Brain microvascular endothelial cell (primary cell): ENCODE measurements at regions not wholly inside any gene's neighbourhood (a gene's known extent, or its start where the extent isn't known, plus 50 kb on each side); places are given as distances from the start of the nearest gene placed in this dataset.

ENCODE experiments used
- DNase-seq: peaks from one replicate; pipeline ENCODE4 v3.0.0-alpha.2; 2020
- H3K27ac ChIP-seq: fragments of 250-450 bp; sonication (Bioruptor Pico); 2 replicates; pipeline ENCODE4 v1.5.1; 2020; ENCODE audit warnings: mild to moderate bottlenecking, moderate library complexity
- H3K27me3 ChIP-seq: fragments of 250-450 bp; sonication (Bioruptor Pico); replicated peaks from 2 replicates; pipeline ENCODE4 v1.5.1; 2020; ENCODE audit warnings: mild to moderate bottlenecking
- H3K36me3 ChIP-seq: fragments of 250-450 bp; sonication (Bioruptor Pico); replicated peaks from 2 replicates; pipeline ENCODE4 v1.5.1; 2020; ENCODE audit warnings: mild to moderate bottlenecking
- H3K4me3 ChIP-seq: 2 replicates; pipeline ENCODE4 v1.5.1; 2011; ENCODE audit warnings: low read depth, mild to moderate bottlenecking, control low read depth, low read length, moderate library complexity
- in situ Hi-C: cut with HindIII; loops from 2 replicates; pipeline ENCODE4 v1.10.0; 2017; ENCODE audit warnings: low sequenced_read_pairs, low pct_ligation_motif_present
- TF ChIP-seq, protein P1 (sequence below): IDR thresholded peaks from 2 replicates; pipeline ENCODE4 v1.5.1; 2011; ENCODE audit warnings: low read depth, mild to moderate bottlenecking, moderate library complexity, low read length, control low read depth, inconsistent platforms; ENCODE audit errors: missing control alignments

DNA sequence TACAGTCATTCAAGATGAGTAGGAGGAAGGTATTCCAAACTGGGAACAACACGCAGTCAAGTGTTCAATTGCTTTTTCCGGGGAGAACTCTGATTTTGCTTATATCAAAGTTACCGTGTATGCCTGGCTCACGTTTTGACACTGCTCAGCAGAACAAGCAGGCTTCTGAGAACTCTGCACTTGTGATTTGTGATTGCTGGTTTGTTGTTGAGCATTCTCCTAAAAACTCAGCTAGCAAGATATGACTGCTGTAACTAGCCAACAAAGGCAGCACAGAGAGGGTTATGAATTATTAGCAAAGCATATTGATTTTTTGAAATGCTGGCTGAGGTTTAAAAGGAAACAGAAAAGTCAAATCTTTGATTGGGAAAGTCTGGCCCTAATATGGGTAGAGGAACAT is 151.7 kb downstream of the ZPLD1 start:
- Histone ChIP-seq H3K27me3 (no peaks in the 10 kb centered on the region), H3K4me3 (no peak overlapping the region), H3K27ac (no peak overlapping the region), H3K36me3 (no peaks in the 10 kb centered on the region)
- no peak for DNase-seq
- in situ Hi-C loops = no loop called here
- TF ChIP-seq, protein P1, sequence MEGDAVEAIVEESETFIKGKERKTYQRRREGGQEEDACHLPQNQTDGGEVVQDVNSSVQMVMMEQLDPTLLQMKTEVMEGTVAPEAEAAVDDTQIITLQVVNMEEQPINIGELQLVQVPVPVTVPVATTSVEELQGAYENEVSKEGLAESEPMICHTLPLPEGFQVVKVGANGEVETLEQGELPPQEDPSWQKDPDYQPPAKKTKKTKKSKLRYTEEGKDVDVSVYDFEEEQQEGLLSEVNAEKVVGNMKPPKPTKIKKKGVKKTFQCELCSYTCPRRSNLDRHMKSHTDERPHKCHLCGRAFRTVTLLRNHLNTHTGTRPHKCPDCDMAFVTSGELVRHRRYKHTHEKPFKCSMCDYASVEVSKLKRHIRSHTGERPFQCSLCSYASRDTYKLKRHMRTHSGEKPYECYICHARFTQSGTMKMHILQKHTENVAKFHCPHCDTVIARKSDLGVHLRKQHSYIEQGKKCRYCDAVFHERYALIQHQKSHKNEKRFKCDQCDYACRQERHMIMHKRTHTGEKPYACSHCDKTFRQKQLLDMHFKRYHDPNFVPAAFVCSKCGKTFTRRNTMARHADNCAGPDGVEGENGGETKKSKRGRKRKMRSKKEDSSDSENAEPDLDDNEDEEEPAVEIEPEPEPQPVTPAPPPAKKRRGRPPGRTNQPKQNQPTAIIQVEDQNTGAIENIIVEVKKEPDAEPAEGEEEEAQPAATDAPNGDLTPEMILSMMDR = no peak

DNA sequence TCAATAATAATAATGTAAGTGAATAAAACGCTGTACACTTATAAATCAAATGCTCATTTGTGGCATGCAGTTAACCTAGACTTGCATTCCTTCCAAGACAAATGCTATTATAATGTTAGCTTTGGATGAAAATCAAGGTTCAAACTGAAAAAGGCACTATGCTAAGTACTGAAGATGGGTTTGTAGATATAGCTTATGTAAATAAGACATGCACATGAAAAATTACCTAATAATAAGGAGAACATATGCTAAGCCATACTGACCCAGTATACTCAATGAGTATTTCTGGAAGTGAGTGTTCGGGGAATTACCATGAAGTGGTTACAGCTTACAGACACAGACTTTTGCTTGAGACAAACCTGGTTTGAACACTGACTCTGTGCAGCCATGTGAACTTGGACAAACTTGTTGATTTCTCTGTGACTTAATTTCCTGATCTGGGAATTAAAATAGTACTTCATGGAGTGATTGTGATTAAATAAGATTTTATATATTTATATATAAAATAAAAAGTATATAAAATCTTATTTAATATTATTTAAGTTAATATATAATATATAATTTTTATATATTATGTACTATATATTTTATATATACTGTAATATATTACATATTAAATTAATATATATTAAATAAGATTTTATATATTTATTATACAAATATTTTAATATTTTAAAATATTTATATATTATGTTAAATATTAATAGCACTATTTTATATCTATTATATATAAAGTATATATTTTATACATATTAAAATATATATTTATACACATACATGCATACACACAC is 159.2 kb downstream of the ZPLD1 start:
- H3K27me3 ChIP-seq = no peaks in the 10 kb centered on the region
- H3K4me3 ChIP-seq = no peak overlapping the region
- DNase-seq = no peak
- TF ChIP-seq, protein P1 = no peak
- H3K36me3 ChIP-seq = no peaks in the 10 kb centered on the region
- in situ Hi-C loops = no loop called here
- no peak overlapping the region for H3K27ac ChIP-seq

DNA sequence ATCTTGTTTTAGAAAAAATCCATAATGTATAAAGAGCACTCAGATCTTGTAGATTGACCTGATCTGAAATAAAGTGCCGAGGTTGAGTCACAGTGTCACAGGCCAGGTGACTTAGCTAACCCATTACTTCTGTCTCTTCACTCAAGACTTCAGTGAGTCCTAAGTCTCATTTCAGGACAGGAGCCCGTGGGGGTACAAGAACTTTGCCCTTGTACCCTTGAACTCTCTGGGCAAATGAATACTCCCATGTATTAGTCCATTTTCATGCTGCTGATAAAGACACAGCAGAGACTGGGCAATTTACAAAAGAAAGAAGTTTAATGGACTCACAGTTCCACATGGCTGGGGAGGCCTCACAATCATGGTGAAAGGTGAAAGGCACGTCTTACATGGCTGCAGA is 160.2 kb downstream of the ZPLD1 start:
- Histone ChIP-seq H3K4me3 (no peak overlapping the region), H3K36me3 (no peaks in the 10 kb centered on the region), H3K27me3 (no peaks in the 10 kb centered on the region), H3K27ac (no peak overlapping the region)
- TF ChIP-seq, protein P1 = no peak
- in situ Hi-C loops = no loop called here
- DNase-seq = no peak

DNA sequence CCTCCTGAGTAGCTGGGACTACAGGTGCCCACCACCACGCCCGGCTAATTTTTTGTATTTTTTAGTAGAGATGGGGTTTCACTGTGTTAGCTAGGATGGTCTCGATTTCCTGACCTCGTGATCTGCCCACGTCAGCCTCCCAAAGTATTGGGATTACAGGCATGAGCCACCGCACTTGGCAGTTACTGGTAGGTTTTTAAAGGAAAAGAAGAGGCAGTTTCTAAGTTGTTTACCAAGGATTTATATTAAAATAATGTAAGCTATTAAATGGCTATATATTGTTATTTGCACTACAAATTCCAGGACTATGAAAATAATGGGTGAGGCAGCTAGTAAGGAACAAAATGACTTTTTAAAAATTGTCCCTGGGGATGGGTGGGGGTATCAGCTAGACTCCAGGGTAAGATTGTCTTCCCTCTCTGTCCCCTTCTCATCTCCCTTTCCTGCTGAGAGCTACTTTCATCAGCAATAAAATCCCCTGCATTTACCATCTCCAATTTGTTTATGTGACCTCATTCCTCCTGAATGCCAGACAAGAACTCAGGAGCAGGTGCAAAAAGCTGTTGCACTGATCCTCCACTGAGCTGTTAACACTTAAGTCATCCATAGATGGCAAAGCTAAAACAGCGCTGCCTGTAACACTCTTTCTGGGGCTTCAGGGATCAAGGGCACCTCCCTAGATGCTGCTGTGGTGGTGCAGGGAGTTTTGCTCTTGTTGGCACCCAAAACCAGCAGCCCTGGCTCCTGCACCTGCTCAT is 165.2 kb downstream of the ZPLD1 start:
- no peak overlapping the region for H3K27ac ChIP-seq
- DNase-seq = no peak
- TF ChIP-seq, protein P1 = no peak
- in situ Hi-C loops = no loop called here
- H3K4me3 ChIP-seq = no peak overlapping the region
- H3K36me3 ChIP-seq = no peaks in the 10 kb centered on the region
- no peaks in the 10 kb centered on the region for H3K27me3 ChIP-seq

DNA sequence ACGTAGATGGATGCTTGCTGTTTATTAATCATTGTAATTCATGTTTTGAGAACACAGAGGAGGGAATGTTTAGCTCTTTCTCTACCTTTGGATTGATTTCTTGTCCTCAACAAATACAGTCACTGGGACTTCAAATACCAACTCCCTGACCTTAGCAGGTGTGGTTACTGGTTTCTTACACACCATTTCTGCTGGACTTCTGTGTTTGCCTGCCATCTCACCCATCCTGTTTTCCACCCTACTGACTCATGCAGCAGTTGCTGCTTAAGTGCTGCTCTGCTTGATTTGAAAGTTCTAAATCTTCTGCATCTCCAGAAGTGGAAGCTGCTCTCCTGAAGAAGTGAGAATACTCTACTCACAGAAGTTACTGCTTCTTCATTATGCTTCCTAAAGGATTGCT is 170.3 kb downstream of the ZPLD1 start:
- no peak overlapping the region for H3K4me3 ChIP-seq
- in situ Hi-C loops = no loop called here
- no peaks in the 10 kb centered on the region for H3K27me3 ChIP-seq
- no peak overlapping the region for H3K27ac ChIP-seq
- TF ChIP-seq, protein P1 = no peak
- DNase-seq = no peak
- no peaks in the 10 kb centered on the region for H3K36me3 ChIP-seq

DNA sequence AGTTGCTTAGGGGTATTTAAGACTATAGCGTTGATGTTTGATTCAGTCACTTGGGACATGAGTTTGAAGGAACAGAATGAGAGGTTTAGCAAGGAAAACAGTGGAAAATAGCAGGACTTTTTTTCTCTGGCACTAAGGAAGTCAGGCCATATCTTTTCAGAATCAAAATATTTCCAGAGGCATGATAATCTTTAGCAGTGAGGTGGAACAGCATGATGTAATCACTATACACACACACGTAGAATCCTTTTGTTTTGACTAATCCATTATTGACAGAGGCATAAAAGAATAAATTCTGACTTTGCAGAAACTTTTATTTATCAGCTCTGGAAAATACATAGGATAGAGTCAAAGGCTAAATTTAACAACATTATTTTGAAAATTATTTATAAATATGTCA is 174.1 kb downstream of the ZPLD1 start:
- Histone ChIP-seq H3K4me3 (no peak overlapping the region), H3K36me3 (no peaks in the 10 kb centered on the region), H3K27me3 (no peaks in the 10 kb centered on the region), H3K27ac (no peak overlapping the region)
- in situ Hi-C loops = no loop called here
- TF ChIP-seq, protein P1 = no peak
- DNase-seq = no peak
